HG02759 (cell line): ENCODE measurements at regions not wholly inside any gene's neighbourhood (a gene's known extent, or its start where the extent isn't known, plus 50 kb on each side); places are given as distances from the start of the nearest gene placed in this dataset.
"Not testable (repeated sequence)": the region's sequence is repeated elsewhere in the genome, so short reads cannot be mapped to it uniquely, and the experiment has no call there.

ENCODE experiments used
- ATAC-seq: cut with Tn5 transposase; IDR thresholded peaks from one replicate; pipeline ENCODE4 v1.9.1; 2021; ENCODE audit warnings: mild to moderate bottlenecking, moderate library complexity; ENCODE audit not compliant: unreplicated experiment

DNA sequence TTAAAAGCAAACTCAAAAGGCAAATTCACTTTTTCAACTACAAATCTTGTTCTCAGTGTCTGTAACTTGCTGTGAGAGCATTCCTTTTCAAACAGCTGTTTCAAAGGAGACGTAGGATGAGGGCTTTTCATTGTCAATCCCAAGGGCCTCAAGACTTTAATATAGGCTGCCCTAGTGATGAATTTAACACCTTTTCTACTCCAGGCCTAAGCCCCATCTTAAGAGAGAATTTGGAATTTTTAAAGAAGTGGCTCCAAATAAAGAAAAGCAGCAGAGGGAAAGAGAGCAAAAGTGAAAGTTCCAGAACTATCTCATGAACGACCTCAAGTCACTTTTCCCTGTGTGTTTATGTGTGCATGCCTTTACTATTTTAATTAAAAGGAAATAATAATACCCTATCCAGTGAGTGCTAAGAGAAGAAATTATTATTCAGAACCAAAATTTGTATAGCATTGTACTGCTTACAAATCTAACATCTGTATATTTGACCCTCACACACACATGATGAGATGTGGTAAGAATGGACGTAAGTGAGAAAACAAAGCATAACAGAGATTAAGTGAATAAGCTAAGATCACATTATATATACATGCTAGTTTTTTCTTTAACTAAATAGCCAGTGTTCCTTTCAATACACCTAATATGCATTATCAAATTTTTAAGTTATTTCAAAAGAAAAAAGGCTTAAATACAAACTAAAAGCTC is 196.4 kb downstream of the VGLL3 start:
- no peak for ATAC-seq

DNA sequence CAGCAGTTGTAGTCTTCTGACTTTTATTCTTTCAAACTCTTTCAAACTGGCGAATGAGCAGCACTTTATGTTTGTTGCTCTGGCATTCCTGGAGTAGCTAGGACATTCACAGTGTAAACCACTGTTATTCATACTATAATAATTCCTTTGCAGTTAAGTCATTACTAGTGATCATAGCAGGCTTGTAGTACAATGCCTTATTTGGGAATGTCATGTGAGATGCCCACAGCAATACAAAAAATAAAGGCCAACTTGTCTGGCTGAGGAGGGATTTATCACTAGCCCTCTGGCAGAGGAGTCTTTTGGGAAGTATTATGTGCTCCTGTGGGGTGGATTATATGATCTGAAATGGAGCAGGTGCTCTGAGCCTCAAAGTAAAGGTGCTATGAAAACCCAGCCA is 197.2 kb downstream of the VGLL3 start:
- ATAC-seq, result no peak

DNA sequence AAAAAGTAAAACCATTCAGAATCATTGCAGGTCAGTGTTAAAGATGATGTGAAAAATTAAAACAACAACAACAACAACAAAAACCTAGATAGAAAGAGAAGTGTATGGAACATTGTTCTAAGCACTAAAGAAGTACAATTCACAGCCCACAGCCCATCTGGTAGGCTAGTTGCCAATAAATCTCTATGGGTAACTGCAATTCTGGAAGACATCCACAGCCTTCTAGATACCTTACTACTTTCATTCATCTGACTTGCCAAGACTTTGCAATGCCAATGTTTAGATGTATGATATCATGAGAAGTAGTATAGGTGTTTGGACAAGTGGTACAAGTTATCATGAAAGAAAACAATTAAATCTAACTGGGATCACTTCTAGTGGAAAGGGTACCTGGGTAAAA is 198.6 kb downstream of the VGLL3 start:
- ATAC-seq, result no peak

DNA sequence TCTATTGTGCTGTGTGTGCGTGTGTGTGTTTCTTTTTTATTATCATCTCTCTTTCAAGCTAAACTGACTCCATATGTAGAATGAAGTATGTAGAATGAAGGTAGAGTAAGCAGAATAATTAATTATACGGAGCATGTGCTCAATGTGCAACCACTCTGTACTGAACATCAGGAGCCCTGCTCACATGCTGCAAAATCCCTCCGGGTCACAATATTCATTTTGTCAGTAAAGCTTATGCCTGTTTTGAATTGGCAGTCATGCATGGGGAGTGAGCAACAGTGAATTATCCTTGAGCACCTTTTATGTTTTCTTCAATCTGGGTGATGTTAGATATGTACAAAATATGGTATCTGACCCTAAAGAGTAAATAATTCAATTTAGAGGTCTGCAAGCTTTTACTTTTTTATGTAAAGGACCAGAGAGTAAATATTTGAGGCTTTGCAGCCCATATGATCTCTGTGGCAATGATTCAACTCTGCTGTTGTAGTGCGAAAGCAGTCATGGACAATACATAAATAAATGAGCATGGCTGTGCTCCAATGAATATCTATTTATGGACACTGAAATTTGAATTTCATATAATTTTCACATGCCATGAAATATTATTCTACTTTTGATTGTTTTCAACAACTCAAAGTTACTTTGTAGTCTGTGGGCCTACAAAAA is 199.9 kb downstream of the VGLL3 start:
- no peak for ATAC-seq

DNA sequence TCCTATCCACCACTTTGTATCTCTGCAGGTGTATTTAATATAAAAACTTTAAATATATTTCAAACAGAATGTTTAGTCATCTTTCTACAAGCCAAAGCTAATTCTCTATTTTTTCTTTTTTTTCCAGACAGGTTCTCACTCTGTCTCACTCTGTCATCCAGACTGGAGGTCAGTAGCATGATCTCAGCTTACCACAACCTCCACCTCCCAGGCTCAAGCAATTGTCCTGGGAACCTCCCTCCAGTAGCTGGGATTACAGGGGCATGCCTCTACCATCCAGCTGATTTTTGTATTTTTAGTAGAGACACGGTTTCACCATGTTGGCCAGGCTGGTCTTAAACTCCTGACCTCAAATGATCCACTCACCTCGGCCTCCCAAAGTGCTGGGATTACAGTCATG is 202.6 kb downstream of the VGLL3 start:
- no peak for ATAC-seq

DNA sequence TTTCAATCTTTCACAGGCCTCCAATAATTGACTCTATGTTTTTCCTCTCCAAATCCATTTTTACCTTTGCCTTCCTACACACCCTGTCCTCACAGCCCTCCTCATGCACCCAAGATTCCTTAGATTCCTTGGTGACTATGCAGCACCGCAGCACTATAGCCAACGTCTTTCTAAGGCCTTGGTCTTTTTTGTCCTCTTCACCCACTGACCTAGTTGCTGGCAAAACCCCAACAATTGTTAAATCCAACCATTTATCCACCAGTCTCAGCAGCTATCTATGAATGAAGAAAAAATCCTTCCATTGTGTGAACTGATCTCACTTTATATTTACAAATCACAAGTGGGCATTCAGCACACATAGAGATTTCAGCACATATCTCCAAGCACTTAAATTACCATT is 203.9 kb downstream of the VGLL3 start:
- no peak for ATAC-seq

DNA sequence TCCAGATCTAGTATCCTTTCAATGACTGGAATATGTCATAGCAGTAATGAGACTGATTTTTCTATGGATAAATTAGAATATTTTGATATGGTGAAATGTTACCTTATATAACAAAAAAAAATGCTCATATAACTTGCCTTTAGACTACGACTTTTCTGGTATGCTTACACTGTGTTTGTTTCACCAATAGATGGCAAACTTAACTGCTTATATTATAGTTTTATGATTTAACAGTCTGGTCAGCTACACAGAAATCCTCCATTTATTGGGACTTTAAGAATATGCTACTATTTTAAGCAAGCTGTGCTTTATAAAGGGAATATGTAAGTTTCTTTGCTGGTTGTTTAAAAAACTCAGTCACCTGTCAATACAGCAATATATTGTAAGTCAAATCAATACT is 205.6 kb downstream of the VGLL3 start:
- no peak for ATAC-seq

DNA sequence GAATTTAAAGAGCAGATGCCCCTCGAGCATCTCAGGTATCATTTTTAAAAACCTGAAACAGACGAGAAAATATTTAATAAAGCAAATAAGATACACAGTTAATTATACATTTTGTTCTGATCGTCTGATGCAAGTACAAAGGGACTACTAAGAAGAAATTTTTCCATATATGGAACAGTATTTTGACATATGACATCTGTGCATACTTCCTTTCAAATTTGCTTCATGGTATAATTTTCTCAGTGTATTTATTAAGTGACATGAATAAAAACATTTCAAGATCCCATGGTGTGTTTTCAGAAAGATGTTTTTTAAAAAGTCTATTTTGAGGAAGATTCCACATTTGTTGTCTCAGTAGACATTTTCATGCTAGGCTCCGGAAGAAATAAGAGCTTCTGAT is 208.1 kb downstream of the VGLL3 start:
- ATAC-seq, result no peak

DNA sequence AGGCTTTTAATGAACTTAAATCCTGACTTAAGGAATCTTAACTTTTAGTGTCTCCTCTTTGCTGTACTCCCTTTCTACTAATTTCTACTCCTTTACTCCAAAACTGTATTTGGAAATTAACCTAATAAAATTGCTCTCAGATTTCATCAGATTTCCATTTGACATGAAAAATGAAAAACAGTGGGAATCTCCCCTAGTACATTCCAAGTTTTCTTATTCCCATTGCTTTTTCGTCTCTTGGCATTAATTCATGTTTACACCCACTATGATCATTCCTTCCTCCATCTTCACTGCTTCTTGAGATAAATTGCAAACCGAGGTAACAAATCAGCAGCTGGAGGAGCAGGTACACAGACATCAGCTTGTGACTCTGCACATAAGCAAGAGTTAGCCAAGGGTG is 208.7 kb downstream of the VGLL3 start:
- no peak for ATAC-seq

DNA sequence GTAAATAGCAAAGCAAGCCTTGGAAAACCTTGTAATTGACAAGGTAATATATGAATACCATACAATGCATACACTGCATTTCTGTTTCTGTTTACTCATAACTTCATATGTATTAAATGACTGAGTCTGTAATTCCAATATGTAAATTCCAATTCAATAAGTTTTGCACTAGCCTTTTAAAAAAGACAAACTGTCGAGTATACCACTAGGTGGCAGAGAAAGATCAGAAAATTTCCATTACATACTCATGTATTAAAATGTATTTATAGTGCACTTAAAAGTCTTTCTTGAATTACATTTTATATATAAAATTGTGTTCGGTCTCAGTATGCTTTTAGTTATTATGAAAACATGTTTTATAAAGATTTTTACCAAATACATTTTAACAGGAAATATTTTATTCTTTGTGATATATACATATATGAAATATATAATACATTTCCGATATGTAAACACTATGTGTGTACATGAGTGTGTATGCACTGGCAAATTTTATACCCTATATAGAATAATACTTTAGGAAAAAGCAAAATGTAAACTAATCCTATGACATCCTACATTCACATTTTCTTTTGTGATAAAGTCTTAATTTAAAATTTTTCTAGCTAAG is 216.8 kb downstream of the VGLL3 start:
- peak; percentile 41 for ATAC-seq

DNA sequence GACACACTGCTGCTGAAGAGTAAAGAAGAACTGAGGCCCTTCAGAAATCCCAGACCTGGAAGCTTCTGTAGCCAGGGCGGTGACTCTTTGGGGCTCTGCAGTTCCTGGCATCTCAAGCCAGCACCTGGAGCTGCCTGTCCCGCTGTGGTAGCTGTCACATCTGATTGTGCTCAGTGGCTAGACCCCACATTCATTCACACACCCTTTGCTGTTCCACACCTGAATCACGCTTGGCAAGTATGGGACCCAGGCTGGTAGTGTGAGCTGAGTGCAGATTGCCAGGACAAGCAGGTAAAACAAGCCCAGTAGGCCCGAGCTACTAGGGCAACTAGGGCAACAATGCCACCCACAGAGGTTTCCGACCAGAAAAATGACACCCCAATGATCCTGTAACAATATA is 218.2 kb downstream of the VGLL3 start:
- ATAC-seq, result no peak

DNA sequence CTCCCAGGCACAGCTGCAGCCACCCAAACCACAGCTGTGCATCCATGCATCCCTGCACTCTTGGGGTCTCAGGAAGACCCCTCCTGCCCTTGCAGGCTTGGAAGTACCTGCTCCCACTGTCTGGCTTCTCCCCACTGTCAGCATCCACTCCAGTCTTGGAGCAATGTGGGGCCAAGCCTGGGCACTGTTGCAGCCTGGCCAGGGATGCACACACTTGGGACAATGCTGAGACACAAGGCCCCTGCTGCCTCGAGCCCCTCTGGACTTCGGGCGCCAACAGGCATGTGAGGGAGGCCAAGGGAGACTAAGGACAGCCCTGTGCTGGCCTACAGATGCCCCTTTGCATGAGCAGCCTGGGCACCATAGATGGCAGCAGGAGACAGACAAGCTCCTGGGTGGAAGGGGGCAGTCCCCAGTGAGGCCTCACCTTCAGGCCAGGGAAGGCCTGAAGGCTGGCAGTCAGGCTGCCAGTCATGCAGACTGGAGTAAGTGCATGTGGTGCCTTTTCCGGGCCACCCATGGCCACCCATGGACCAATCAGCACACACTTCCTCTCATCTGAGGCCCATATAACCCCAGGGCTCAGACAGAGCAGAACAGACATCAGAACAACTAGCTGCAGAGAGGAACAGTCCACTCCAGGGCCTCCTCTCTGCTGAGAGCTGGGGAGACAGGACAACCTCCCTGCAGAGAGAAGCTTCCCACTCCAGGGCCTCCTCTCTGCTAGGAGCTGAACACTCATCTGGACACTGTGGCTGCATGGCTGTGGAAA is 219.0 kb downstream of the VGLL3 start:
- ATAC-seq, result peak; percentile 41

DNA sequence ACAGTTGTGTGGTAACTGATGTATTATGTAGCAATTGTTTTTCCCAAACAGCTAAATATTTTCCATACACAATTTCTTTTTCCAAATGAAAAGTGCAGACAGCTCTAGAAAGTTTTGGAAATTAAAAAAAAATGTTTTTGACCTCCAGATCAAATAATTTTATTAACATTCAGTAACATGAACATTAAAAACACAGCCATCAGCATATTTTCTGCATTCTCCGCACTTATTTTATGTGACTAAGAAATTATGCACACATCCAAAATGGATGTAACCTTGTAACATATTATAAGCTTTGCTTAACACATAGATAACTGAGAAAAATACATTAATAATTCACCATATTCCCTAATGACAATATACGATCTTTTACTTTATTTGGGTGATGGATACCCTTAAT is 224.6 kb downstream of the VGLL3 start:
- ATAC-seq, result no peak

DNA sequence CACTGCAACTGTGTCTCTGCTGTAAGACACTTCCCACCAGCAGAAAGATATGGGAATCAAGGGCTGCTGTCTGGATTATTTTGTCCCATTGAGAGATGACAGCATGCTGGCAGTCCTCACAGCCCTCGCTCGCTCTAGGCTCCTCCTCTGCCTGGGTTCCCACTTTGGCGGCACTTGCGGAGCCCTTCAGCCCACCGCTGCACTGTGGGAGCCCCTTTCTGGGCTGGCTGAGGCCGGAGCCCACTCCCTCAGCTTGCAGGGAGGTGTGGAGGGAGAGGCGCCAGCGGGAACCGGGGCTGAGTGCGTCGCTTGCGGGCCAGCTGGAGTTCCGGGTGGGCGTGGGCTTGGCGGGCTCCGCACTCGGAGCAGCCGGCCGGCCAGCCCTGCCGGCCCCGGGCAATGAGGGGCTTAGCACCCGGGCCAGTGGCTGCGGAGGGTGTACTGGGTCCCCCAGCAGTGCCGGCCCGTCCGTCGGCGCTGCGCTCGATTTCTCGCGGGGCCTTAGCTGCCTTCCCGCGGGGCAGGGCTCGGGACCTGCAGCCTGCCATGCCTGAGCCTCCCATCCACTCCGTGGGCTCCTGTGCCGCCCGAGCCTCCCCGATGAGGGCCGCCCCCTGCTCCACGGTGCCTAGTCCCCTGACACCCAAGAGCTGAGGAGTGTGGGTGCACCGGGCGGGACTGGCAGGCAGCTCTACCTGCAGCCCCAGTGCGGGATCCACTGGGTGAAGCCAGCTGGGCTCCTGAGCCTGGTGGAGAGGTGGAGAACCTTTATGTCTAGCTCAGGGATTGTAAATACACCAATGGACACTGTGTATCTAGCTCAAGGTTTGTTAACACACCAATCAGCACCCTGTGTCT is 233.4 kb downstream of the VGLL3 start:
- ATAC-seq, result not testable (repeated sequence)

DNA sequence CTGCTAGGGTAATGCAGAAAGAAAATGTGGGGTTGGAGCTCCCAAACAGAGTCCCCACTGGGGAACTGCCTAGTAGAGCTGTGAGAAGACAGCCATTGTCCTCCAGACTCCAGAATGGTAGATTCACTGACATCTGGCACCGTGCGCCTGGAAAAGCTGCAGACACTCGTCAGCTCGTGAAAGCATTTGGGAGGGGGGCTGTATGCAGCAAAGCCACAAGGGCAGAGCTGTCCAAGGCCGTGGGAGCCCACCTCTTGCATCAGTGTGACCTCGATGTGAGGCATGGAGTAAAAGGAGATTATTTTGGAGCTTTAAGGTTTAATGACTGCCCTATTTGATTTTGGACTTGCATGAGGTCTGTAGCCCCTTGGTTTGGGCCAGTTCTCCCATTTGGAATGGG is 242.9 kb downstream of the VGLL3 start:
- no peak for ATAC-seq

DNA sequence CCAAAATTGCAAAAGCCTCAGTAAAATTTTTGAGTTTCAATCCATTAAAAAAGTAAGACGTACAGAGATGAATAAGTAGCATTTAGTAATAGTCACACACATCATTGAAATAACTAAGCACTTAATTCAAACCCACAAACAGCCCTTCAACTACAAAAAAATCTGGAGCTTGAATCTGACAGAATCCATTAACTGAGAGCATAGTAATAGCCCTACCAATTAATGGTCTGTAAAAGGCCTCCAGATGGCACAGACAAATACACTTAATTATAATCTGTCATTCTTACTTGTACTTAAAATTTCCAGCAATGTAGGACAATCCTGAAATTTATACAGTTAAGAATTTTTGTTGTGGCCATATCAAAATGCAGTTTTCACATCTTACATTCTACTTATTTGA is 246.9 kb downstream of the VGLL3 start:
- ATAC-seq, result no peak

DNA sequence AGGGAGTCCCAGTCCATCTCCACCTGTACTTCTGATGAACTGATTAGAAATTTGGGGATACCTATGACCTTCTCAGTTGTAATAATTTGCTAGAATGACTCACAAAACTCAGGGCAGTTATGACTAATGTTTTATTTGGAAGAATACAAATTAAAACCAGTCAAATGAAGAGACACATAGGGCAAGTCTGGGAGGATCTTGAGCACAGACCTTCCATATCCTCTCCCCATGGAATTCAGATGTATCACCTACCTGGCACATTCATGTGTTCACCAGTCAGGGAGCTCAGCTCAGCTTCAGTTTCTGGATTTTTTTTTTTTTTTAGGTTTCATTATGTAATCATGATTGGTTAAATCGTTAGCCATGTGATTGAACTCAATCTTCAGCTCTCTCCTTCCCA is 247.7 kb downstream of the VGLL3 start:
- ATAC-seq, result no peak

DNA sequence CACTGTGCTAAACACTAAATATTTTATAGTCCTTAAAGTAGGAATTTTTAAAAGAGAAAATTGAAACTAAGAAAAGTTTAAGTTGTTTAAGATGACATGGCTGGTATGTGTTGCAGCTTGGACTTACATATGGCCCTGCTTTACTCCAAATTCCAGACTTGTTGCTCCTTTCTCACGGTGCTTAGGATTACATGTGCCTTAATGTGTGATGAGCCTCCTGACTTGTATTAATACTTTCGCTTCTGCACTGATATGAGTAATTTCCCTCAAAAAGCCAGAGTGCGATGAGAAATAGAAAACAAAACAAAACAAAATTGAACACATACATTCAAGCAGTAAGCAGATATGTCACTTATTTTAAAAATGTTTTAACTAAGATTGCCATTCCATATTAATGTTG is 250.2 kb downstream of the VGLL3 start:
- no peak for ATAC-seq

DNA sequence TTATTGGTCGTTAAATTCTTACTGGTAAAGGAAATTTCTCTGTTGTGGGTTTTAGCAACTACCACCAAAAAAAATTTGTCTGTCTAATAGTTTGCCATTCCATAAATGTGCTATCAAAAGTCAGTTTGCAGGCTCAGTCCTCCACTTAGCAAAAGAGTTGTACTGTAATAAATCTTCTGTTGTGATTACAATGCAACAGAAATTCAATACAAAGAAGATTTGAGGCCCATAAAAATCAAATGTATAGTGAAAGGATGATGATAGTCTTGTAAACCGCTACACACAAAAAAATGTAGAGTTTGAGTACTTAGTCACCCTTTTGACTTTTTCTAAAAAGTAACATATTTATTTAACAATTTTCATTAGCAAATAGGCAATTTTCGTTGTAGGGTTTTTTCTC is 251.7 kb downstream of the VGLL3 start:
- ATAC-seq, result no peak

DNA sequence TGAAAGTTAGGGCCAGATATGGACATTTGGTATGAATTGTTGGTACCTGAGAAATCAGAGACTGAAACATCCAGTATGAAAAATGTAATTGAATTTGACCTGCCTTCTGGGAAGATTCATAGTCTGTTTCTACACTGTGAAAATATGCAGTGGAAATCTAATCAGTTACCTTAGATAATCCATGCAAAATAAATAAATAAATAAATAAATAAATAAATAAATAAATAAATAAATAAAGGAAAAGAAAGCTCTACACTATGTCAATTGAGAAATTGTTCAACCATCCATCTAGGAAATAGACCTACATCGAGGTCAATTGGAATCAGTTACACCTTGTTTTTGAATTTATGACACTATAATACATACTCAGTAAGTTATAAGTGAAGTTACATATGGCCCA is 252.3 kb downstream of the VGLL3 start:
- no peak for ATAC-seq

DNA sequence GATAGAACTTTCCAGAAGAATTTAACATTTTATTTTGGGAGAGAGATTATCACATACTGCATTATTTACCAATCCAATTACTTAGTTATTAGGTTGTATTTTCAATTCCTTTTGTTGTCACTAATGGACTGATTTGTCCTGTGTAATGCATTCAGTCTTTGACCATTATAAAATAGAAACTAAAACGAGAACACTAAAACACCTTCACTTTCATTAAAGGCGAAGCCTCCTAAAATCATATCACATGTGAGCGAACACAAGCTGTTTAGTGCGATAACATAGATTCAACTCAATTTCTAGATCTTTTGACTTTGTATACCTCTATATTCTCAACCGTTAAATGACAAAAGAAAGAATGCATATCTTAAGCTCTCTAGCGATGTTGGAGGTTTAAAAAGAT is 253.4 kb downstream of the VGLL3 start:
- ATAC-seq, result no peak
